ENCODE measurements at regions not wholly inside any gene's neighbourhood (a gene's known extent, or its start where the extent isn't known, plus 50 kb on each side); places are given as distances from the start of the nearest gene placed in this dataset.
A peak's percentile ranks its signal among the peaks of the same experiment; 100 is the strongest.

DNA sequence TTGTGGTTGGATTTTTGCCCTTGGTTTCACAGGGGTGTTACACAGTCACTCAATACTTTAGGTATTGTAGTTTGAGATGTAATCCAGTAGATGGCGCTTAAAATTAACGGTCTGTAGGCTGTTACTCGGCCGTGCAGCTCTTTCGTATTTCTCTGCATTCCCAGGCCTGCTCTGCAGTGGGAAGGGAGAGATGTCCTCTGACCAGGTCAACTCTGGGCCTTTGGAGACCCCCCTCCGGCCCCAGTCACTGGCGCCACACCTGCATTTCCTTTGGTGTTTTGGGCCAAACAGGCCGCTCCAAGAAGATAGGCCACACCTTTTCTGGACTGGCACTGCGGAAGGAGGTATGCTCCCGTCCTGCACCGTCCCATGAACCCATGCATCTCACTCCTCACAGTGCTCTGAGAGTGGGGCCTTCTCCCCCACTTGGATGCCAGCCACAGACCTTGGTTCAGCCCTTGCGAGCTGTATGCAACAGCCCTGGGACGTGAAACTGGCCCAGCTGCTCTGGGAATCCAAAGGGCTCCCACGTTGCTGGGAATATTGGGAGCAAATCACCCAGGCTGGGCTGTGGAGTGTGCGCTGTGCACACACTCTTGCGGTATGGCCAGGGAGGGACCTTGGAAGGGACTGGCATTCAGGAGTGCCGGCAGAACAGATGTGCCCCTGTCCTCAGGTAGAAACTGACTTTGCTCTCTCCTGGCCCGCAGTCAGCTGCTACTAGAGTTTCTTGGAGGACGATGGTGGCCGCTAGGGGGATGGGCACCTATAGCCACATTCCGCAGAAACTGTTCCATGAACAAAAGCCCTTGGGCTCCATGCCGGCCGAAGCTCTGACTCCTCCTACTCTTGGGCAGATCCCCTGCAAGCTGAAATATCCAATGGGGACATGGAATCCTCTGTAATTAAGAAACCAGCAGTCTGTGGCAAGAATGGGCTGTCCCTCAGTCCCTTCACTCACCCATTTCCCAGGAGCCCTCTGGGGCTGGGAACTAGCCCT, 410.5 kb upstream of the CADM2 start:
- TF ChIP-seq, protein P1, sequence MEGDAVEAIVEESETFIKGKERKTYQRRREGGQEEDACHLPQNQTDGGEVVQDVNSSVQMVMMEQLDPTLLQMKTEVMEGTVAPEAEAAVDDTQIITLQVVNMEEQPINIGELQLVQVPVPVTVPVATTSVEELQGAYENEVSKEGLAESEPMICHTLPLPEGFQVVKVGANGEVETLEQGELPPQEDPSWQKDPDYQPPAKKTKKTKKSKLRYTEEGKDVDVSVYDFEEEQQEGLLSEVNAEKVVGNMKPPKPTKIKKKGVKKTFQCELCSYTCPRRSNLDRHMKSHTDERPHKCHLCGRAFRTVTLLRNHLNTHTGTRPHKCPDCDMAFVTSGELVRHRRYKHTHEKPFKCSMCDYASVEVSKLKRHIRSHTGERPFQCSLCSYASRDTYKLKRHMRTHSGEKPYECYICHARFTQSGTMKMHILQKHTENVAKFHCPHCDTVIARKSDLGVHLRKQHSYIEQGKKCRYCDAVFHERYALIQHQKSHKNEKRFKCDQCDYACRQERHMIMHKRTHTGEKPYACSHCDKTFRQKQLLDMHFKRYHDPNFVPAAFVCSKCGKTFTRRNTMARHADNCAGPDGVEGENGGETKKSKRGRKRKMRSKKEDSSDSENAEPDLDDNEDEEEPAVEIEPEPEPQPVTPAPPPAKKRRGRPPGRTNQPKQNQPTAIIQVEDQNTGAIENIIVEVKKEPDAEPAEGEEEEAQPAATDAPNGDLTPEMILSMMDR (IDR thresholded peaks at IDR 0.05): peak; percentile 51
- no peaks in the 10 kb centered on the region for H3K27me3 Mint-ChIP-seq (ENCODE audit: low read depth, poor library complexity)
- no peaks in the 10 kb centered on the region for H3K36me3 Mint-ChIP-seq (ENCODE audit: low read depth)
- no peaks in the 10 kb centered on the region for H3K4me1 Mint-ChIP-seq
- peaks cover 10% of the 10 kb centered on the region for H3K9me3 Mint-ChIP-seq
- H3K27ac Mint-ChIP-seq: no peak overlapping the region
- H3K4me3 Mint-ChIP-seq: no peak overlapping the region
- peak; percentile 23 for DNase-seq

DNA sequence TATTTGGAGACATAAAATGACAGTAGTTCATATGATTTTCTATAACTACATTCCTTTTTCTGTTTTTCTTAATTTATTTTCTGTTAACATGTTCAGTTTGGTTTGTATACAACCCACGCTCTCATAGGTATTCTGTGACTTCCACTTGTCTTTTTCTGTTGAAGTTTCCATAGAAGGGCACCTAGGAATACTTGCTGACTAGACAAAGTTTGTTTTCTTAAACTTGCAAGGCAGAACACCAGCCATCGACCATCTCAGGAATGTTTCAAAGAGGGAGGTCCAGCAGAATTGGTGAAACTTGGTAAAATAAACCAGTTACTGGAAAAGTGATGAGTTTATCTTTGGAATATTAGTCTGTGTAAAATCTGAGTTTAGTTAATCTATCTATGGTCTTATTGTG, 403.2 kb upstream of the CADM2 start:
- H3K9me3 Mint-ChIP-seq: no peaks in the 10 kb centered on the region

DNA sequence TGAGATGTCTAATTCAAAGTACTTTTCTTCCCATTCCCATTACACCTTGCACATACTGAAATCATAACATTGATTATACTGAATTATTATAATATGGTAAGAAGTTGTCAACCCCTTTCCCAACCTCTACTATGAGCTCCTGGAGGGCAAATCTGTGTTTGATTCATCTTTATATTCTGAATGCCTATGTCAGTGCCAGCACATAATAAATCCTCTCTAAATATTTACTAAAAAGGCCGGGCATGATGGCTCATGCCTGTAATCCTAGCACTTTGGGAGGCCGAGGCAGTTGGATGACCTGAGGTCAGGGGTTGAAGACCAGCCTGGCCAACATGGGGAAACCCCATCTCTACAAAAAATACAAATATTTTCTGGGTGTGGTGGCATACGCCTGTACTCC, 392.5 kb upstream of the CADM2 start:
- H3K4me3 Mint-ChIP-seq: no peak overlapping the region
- H3K9me3 Mint-ChIP-seq: no peaks in the 10 kb centered on the region
- no peaks in the 10 kb centered on the region for H3K4me1 Mint-ChIP-seq
- no peak for DNase-seq
- no peak overlapping the region for H3K27ac Mint-ChIP-seq
- H3K27me3 Mint-ChIP-seq (ENCODE audit: low read depth, poor library complexity): no peaks in the 10 kb centered on the region
- TF ChIP-seq, protein P1 (IDR thresholded peaks at IDR 0.05): no peak
- no peaks in the 10 kb centered on the region for H3K36me3 Mint-ChIP-seq (ENCODE audit: low read depth)

More for the DNA sequence above, 403.2 kb upstream of the CADM2 start:
- Mint-ChIP-seq H3K27ac (no peak overlapping the region), H3K4me1 (no peaks in the 10 kb centered on the region), H3K4me3 (no peak overlapping the region), H3K36me3 (ENCODE audit: low read depth) (no peaks in the 10 kb centered on the region), H3K27me3 (ENCODE audit: low read depth, poor library complexity) (no peaks in the 10 kb centered on the region)
- TF ChIP-seq, protein P1 (IDR thresholded peaks at IDR 0.05): no peak
- DNase-seq: no peak

DNA sequence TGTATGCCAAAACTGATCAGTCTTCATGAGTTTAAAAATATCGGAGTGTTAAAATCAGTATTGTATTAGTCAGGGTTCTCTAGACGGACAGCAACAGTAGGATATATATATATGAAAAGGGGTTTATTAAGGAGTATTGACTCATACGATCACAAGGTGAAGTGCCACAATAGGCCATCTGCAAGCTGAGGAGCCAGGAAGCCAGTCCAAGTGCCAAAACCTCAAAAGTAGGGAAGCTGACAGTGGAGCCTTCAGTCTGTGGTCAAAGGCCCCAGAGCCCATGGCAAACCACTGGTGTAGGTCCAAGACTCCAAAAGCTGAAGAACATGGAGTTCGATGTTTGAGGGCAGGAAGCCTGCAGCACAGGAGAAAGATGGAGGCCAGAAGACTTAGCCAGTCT, 391.0 kb upstream of the CADM2 start:
- no peaks in the 10 kb centered on the region for H3K9me3 Mint-ChIP-seq
- H3K27me3 Mint-ChIP-seq (ENCODE audit: low read depth, poor library complexity): no peaks in the 10 kb centered on the region
- no peaks in the 10 kb centered on the region for H3K4me1 Mint-ChIP-seq
- H3K27ac Mint-ChIP-seq: no peak overlapping the region
- TF ChIP-seq, protein P1 (IDR thresholded peaks at IDR 0.05): no peak
- DNase-seq: no peak
- no peak overlapping the region for H3K4me3 Mint-ChIP-seq
- no peaks in the 10 kb centered on the region for H3K36me3 Mint-ChIP-seq (ENCODE audit: low read depth)

DNA sequence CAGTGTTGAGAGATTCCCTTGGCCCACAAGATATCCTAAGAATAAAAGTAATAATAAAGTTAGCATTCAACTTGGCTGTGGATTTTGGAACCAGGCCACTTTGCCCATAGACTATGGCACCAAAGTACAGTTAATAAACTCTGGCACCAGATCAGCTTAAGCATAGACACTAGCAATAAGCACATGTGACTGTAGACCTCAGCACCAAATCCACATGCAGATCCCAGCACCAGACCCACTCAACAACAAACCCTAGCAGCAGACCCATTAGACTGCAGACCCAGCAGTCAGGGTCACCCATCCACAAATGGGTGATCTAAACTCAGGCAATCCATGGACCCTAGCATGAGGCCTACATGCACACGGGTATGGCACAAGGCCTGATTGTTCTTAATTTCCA, 384.8 kb upstream of the CADM2 start:
- no peaks in the 10 kb centered on the region for H3K4me1 Mint-ChIP-seq
- no peak overlapping the region for H3K27ac Mint-ChIP-seq
- H3K9me3 Mint-ChIP-seq: peaks cover 24% of the 10 kb centered on the region
- DNase-seq: no peak
- H3K4me3 Mint-ChIP-seq: no peak overlapping the region
- H3K36me3 Mint-ChIP-seq (ENCODE audit: low read depth): no peaks in the 10 kb centered on the region
- H3K27me3 Mint-ChIP-seq (ENCODE audit: low read depth, poor library complexity): no peaks in the 10 kb centered on the region
- TF ChIP-seq, protein P1 (IDR thresholded peaks at IDR 0.05): no peak

DNA sequence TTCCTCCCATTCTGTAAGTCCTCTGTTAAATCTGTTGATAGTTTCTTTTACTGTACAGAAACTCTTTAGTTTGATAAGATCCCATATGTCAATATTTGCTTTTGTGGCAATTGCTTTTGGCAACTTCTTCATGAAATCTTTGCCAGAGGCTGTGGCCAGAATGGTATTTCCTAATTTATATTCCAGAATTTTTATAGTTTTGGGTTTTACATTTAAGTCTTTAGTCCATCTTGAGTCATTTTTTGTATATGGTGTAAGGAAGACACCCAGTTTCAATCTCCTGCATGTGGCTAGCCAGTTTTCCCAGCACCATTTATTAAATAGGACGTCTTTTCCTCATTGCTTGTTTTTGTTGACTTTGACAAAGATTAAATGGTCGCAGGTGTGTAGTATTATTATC, 372.4 kb upstream of the CADM2 start:
- TF ChIP-seq, protein P1 (IDR thresholded peaks at IDR 0.05): no peak
- H3K4me3 Mint-ChIP-seq: no peak overlapping the region
- H3K4me1 Mint-ChIP-seq: no peaks in the 10 kb centered on the region
- no peaks in the 10 kb centered on the region for H3K27me3 Mint-ChIP-seq (ENCODE audit: low read depth, poor library complexity)
- DNase-seq: no peak
- H3K27ac Mint-ChIP-seq: no peak overlapping the region
- H3K36me3 Mint-ChIP-seq (ENCODE audit: low read depth): no peaks in the 10 kb centered on the region
- H3K9me3 Mint-ChIP-seq: peaks cover 3% of the 10 kb centered on the region
